ENCODE measurements at regions not wholly inside any gene's neighbourhood (a gene's known extent, or its start where the extent isn't known, plus 50 kb on each side); places are given as distances from the start of the nearest gene placed in this dataset.

DNA sequence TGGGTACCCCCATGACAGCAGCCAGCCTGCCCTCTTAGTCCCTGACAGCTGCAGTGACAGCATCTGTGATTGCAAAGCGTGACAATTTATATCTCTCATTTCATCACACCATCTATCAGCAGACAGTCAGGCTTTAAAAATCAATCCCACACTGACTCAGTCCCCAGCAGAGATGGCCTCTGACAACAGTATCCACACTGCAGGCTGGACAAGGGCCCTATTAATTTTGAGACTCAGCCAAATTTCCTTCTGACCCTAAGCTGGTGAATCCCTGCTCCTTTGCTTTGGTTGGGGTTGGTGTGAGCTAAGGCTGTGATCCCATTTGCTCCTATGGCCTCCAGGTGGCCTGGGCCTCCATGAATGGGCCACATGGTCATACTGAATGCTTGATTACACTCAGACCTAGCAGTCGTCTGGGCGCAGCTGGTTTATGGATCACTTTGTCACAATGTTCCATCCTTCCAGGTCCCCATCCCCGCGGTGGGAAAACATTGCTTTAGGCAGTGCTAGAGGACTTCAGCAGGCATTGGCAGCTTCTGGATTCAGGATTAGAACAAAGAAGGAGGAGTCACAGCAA lies 68.2 kb upstream of the B3GAT1 start:
- no peak for DNase-seq

GRCh38 chr11:134479206-134480135 lies 67.4 kb upstream of the B3GAT1 start:
- DNase-seq: no peak

GRCh38 chr11:134478611-134479010 lies 66.6 kb upstream of the B3GAT1 start:
- no peak for DNase-seq

DNA sequence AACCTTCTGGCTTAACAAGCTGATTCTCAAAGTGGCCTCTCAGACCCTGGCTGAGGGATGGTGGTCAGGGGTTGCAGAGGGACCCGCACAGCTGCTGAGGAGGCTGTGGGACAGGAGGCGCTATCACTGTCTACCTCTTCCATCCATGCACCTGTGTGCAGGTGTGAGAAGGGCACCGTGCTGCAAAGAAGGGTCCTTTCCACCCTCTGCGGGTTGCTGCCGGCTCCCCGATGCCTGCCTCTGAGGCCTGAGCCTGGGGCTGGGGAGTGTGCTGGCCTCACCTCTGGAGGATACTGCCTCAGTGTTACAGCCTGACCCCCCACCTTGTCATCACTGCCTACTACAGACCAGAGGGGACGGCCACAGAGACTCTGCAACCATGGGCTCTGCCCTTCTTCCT lies 66.1 kb upstream of the B3GAT1 start:
- no peak for DNase-seq

GRCh38 chr11:134477486-134477885 lies 65.4 kb upstream of the B3GAT1 start:
- DNase-seq: no peak

DNA sequence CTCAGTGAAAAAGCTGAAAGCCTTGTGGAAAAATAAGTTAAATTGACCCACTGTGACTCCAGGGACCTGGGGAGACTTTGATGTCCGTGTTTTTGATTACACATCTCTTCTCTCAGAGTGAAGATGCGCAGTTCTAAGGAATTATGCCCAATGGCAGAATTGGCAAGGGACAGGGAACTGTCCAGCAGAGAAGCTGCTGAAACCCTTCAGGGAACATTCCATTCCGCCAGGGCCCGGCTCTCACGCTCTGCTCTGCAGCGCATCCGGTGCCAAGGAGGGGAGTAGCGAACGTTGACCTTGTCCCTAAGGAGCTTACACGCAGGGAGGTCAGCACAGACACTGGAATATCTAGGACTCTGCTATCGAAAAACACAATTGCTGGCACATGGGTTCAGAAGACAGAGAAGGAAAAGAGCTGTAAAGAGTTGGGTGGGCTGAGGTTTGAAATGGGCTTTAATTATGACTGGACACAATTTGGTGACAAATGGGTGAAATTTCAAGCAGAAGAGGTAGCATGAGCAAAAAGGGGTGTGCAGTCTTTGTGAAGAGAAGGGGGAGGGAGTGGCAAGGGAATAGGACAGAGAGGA lies 64.5 kb upstream of the B3GAT1 start:
- DNase-seq: no peak

DNA sequence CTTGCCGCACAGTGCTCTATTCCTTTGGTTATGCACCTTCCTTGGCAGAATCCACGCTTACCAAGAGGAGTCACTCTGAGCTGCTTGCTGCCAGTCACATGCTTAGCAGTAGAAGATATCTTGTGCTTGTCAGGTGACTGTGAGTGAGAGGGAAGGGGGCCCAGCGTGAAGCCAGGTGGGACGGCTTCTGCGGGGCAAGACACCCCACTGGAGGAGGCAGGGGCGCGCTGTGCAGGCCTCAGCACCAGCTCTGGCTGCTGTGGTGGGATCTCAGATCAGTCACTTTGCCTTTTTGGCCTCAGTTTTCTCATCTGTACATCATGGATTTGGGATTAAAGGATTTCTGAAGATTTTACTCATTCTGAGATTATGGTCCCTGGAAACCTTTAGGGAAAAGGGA lies 63.9 kb upstream of the B3GAT1 start:
- DNase-seq: no peak

DNA sequence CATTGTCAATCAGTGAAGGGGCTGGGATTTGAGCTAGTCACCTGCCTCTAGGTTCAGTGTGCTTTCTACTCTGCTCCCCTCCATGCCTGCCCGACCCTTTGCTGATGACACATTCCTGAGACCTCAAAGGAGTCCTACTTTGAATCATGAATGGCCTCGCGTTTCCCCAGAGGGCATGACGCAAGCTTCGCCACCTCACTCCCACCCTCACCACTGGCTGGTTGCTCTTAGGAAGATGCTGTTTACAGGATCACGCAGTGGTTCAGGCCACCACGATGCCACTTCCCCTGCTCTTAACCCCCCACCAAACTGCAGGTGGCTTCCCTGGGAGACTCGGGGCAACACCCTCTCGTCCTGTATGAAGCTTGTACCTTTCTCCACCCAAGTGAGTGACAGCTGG lies 62.9 kb upstream of the B3GAT1 start:
- DNase-seq: no peak

GRCh38 chr11:134474070-134474860 lies 62.2 kb upstream of the B3GAT1 start:
- no peak for DNase-seq

DNA sequence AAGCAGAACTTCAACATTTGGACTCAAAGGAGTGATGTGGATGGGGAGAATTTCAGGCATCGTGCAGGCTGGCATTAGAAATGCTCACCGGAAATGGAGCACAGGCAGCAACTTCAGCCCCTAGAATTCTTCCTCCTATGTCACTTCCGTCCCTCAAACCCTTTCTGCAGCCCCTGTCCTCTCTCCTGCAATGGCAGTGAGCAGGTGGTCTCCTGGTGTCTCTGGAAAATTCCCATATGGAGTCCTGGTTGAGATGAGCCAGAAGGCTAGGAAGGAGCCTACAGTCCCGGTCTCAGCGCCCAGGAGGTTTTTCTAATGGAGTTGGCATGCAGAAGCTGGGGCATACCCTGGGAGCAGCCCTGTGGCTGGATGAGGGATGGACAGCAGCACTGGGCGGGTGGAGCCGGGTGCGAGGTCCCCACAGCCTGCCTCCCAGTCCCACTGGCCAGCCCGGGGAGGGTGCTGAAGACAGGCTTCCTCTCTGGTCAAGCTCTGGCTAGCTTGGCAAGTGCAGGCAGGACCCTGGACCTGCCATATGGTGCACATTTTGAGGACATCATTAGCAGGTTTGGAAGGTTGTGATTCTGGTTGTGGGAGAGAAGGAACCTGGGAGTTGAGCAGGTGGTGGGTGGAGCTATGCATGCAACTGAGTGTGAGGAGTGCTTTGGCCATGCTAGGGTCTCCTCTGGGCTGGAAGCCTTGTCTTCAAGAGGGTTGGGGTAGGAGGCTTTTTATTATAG lies 59.8 kb upstream of the B3GAT1 start:
- no peak for DNase-seq

- DNase-seq: no peak
Measured at GRCh38 chr11:134471087-134471715, 59.2 kb upstream of the B3GAT1 start.

DNA sequence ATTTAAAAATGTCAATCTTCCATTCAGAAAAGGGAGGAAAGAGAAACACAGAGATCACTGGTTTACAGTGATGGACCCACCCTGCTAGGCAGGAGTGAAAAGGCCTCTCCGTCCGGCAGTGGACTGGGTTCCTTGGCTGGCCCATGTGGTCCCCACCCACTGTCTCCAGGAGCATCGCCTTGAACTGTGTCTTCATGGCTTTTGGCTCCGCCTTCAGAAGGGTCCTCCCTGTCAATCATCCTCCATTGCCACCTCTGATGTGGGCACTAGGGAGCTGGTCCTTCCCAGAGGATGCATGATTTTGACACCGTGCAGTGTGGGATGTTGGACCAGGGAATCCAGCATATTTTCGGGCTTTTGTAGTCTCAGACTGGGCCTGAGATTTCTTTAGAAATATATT lies 58.2 kb upstream of the B3GAT1 start:
- DNase-seq: no peak

GRCh38 chr11:134469627-134470026 lies 57.6 kb upstream of the B3GAT1 start:
- DNase-seq: peak; percentile 10

DNA sequence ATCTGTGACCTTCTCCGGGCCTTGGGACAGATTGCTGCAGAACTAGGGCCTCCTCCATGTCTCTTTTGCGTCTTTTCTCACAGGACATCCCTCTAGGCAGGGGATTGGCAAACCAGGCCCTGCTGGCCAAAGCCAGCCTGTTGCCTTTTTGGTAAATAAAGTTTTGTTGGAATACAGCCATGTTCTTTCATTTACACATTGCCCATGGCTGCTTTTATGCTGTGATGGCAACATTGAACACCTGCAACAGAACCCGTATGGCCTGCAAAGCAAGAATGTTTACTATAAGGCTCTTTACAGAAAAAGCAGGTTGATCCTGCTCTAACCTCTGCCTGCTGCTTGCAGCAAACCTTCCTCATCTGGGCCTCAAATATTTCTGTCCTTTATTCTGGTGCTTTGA lies 56.8 kb upstream of the B3GAT1 start:
- DNase-seq: no peak

- no peak for DNase-seq
Measured at GRCh38 chr11:134468081-134468668, 56.1 kb upstream of the B3GAT1 start.

DNA sequence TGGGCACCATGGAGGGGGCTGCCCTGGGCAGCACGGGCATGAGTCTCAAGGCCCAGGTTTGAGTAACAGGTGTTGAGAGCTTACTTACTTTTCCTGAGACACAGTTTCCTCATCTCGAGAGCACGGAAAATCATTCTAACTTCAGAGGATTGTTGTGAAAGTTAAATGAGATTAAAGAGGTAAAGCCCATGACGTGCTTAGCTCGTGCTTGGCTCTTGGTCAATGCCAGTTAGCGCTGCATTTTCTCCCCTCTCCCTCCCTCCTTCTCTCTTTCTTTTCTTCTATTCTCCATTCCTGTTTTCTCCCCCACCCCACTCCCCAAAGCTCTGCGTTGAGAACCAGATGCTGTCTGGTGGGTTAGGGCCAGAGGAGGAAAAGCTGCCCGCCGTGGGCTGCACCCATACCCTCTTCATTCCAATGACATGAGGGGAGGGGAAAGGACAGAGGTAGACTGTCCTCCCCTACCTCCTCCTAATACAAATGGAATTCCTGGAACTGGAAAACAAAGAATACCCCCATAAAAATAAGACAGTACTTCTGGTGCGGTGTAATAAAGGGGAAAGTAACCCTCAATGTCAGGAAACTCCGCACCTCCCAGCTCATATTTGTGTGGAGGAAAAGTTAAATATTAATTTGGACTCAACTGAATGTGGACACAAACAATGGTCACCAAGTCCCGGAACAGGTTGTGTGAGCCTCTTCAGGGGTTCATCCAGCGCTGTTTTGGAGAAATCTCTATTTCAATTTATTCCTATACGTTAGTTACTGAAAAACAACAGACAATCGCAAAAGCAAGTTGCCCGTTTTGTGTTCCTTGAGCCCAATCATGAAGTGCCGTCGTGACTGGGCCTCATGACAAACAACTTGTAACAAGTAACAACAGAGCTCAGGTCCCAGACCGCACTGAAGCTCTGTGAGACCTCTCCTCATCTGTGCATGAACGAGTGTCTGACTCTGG lies 54.8 kb upstream of the B3GAT1 start:
- DNase-seq: no peak

DNA sequence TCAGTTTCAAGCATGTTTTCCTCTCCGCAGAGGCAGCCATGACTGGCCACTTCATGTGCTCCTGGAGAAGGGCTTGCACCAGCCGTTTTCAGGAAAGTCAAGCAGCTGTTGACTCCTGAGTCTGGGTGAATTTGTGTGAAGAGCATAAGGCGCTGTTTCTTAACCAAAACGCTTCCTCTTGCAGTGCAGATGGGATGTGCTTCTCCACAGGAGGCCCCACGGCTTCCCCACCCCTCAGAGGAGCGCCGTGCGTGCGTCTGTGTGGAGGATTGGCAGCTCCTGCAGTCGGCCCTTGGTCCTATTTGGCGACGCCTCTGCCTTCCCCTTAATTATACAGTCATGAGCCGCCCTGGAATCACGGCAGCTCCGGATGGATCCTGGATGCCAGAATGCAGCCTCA lies 54.1 kb upstream of the B3GAT1 start:
- no peak for DNase-seq

DNA sequence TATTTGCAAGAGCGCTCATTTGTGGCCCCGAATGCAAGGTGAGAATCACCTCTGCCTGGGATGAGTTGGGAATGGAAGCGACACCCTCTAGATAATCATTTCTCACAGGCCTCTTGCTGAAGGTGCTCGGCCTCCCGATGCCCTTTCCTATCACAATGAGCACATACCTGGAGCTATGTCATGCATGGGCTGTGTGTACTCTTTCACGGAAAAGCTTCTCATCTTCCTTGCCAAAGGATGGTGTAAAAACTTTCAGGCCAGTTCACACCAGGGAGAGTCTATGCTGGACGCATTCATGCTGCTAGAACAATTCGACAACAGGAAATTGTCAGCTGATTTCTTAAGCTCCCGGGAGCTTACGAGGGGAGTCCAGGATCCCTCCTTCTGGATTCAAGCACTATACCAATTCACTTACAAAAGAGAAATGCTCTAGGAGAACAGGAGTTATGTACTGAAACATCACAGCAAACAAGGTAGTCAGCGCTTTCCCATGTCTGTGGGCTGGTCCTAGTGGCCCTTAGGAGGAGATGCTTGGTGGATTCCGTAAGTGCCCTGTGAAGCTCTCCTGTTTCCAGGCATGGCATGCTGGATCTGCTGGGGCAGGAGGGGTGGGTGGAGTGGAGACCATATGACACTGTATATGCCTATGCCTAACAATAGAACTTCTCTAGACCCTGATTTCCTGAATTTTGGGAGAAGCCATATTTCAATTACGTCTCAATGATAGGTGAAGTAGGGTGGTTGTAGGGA lies 53.1 kb upstream of the B3GAT1 start:
- no peak for DNase-seq

DNA sequence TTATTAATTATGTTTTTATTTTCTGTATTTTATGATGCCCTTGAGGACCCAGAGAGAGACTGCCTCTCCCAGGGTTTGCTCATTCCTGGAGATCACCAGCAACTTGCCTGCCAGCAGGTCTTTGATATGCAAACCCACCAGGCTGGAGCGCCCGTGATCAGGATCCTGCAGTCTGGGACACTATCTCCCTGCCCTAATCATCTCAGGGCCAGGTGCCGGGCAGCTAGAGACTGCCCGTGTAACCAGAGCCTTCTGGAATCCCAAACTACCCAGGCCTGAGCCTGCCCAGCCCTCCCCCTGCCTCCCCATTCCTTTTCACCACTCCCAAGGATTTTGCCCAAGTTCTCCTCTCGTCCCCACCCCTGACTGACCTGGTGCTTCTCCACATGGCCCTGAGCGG lies 52.2 kb upstream of the B3GAT1 start:
- DNase-seq: no peak

DNA sequence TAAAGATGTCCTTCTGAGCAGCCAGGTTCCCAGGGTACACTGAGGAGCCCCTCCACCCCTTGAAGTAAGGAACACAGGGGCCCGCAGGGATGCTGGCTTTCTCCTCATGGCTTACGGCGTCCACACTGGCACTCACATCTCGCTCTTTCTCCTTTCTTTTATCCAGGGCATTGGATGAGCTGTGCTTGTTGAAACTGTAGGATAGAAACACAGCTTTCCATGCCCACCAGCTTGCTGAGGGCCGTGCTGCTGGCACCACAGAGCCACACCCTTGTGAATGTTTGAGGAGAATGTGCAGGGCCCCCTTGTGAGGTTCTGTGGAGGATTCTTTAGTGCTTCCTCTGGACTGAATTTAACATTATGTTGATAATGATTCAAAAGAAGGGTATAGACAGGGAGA lies 51.7 kb upstream of the B3GAT1 start:
- no peak for DNase-seq
